GM21381 (cell line): ENCODE measurements at regions not wholly inside any gene's neighbourhood (a gene's known extent, or its start where the extent isn't known, plus 50 kb on each side); places are given as distances from the start of the nearest gene placed in this dataset.

ENCODE experiments used
- ATAC-seq: cut with Tn5 transposase; IDR thresholded peaks from one replicate; pipeline ENCODE4 v1.9.1; 2021; ENCODE audit warnings: mild to moderate bottlenecking, moderate library complexity; ENCODE audit not compliant: unreplicated experiment

DNA sequence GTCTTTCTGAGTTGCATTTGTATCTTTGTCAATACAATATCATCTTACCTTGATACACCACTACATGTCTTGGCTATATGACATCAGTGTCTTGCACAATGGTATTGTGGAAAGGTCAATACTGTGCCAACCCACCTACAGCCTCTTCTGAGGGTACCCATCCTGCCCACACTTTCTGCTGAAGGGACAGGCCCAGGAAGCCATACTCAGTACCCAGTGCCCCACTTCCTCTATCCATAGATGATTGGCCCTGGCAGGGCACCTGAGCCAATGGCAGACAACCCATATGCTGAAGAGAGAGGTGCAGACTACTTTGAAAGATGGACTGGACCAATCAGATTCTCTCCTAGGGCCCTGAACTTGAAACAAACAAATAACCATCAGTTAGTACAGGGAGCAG lies 152.0 kb upstream of the ADO start:
- ATAC-seq = no peak

- ATAC-seq = peak; percentile 80
These were observed 151.3 kb upstream of the ADO start for GRCh38 chr10:62653254-62653653.

DNA sequence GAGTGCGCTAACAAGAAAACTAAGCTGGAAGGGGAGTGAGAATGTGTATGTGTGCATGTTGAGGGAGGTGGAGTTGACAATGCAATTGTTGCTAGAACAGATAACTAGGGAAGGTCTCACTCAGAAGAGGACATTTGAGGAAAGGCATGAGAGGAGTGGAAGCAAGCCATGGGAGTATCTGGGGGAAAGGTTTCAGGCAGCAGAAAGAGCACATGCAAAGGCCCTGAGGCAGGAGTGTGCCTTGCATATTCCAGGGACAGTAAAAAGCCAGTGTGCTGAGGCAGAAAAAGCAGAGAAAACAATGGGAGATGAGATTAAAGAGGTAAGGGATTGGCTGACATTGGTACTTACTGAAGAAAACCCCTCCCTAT lies 149.6 kb upstream of the ADO start:
- ATAC-seq = no peak

GRCh38 chr10:62655337-62655994 lies 149.1 kb upstream of the ADO start:
- ATAC-seq = peak; percentile 79

GRCh38 chr10:62657244-62657835 lies 147.2 kb upstream of the ADO start:
- no peak for ATAC-seq

- ATAC-seq = no peak
These were observed 146.0 kb upstream of the ADO start for GRCh38 chr10:62658516-62658915.

DNA sequence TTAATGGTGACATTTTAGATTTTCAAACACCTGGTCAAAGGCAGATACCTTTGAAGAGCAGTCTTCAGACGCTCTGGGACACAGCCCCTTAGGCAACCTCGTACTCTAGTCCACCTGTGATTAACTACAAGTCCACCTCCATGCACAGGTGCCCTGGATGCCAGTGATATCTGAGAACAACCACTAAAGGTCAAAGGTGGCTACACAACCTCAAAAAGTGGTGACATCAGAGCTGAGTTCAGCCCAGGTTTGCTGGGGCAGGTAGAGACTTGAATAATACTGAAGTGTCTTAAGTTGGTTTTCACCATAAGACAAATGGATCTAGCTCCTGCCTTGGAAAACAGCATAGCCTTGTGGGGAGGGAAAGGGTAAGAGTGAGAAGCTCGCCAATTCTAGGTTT lies 143.4 kb upstream of the ADO start:
- no peak for ATAC-seq

DNA sequence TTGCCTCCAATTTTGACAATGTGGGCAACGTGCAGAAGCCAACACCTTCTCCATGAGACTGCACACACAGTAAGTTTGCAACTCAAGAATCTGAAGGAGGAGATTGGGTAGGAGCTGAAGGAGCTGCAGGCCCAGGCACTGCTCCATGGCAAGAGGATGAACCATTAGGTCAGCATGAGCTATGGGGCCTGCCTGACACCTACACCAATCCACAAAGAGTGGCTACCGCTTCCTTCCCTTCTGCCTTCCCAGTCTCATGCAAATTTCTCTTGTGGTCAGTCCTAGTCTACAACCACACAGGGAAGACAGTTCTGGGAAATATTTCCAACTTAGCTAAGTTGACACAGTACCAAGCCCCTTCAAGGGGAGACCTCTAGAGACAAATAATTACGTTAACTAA lies 142.0 kb upstream of the ADO start:
- no peak for ATAC-seq

GRCh38 chr10:62665771-62666170 lies 138.7 kb upstream of the ADO start:
- no peak for ATAC-seq

DNA sequence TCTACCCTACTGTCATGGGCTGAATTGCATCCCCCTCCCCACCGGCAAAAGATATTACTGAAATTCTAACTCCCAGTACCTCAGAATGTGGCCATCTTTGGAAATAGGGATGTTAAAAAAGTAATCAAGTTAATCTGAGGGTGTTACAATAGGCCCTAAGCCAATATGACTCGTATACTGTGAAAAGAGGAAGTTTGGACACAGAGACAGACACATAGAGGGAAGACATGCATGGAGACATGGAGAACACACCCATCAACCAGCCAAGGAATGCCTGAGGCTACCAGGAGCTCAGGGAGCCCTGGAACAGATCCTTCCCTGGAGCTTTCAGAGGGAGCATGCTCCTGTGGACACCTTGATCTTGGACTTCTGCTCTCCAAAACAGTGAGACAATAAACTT lies 138.2 kb upstream of the ADO start:
- no peak for ATAC-seq

- no peak for ATAC-seq
These were observed 135.2 kb upstream of the ADO start for GRCh38 chr10:62669341-62669740.

- no peak for ATAC-seq
These were observed 133.4 kb upstream of the ADO start for GRCh38 chr10:62671104-62671503.

DNA sequence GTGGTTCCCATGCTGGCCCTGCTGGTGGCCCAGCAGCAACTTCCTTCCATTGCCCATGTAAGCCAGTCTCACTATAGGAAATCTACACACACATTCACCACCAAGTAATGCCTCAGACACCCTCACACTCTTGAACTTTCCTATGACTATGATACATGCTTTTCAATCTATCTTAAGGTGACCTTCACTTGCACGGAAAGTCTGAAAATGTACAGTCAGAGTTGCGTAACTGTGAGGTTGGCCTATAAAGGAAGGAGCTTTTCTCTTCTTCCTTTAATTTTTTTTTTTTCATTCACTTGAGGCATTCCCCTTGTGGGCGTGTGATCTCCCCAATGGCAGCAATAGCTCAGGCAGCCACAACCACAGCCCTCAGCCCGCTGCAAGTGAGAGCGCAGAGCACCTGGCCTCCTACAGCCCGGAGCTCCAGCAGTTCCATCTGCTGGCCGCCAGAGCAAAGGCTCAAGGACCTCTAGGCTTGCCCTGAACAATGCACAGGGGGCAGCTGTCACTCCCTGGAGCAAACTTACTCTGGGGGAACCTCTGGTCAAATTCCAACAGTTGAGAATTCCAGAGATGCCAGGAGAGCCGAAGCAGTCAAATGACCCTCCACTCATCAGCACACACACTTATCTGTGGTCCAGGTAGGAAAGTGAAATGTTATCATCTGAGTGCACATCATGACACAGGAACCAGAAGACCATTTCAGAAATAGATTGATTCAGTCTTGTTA lies 123.1 kb upstream of the ADO start:
- ATAC-seq = peak; percentile 97

- ATAC-seq = no peak
These were observed 119.6 kb upstream of the ADO start for GRCh38 chr10:62684911-62685310.

- no peak for ATAC-seq
These were observed 117.2 kb upstream of the ADO start for GRCh38 chr10:62687230-62687748.

DNA sequence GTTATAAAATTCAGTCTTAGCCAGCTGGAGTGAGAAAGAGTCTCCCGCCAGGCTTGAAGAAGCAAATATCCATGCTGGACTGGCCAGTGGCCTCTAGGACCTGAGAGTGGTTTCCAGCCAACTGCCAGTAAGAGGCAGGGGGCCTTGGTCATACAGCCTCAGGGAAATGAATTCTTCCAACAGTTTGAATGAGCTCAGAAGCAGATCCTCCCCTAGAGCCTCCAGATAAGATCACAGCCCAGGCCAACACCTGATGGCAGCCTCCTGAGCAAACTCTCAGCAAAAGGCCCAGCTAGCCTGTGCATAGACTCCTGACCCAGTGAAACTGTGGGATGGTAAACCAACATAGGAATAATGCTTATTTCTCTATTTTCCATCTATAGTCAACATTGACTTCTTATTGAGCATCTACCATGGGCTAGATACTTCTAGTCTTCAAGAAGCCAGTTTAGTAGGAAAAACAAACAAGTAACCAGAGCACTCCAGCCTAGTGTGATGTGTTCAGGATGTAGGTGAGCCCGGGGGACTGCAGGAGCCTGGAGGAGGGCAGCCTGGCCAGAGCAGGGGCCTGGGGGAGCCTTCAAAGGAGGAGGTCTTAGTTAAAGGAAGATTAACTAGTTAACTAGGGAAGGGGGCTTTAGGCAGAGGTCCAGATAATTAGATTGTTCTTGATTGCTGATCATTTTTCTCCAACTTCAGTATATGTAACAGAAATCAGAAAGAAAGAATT lies 115.4 kb upstream of the ADO start:
- ATAC-seq = no peak

DNA sequence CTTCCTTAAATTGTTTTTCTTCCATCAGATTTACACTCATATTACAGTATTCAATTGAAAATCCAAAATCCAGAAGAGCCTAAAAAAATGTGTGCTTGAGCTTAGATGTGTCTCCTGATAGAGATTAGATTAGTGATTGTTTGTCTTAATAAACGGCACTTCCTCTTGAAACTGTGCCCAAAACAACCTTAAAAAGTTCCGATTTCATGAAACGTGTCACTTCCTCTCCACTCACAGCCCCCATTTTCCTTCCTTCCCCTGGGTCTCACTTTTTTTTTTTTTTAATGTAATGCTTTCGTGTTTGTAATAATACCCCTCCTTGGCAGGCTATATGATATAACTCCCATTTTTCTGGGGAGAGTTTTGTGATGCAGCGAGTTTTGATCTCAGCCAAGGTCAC lies 114.8 kb upstream of the ADO start:
- ATAC-seq = no peak

DNA sequence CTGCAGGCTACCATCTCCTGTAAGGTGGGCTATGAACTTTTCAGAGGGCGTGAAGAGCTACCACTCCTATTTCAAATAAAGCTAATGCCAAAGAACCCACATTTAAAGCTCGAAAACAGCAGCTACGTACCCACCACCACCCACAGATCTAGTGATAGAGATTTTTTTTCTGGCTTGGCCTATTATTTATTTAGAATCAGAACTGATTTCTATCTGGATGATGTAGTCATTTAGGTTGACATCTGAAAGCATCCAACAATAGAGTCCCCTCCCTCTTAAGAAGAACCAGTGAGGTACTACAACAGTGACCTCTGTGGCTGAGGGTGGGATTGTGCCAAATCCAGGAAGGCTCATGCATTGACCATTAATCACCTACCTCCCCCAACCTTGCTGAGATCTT lies 113.8 kb upstream of the ADO start:
- ATAC-seq = no peak

DNA sequence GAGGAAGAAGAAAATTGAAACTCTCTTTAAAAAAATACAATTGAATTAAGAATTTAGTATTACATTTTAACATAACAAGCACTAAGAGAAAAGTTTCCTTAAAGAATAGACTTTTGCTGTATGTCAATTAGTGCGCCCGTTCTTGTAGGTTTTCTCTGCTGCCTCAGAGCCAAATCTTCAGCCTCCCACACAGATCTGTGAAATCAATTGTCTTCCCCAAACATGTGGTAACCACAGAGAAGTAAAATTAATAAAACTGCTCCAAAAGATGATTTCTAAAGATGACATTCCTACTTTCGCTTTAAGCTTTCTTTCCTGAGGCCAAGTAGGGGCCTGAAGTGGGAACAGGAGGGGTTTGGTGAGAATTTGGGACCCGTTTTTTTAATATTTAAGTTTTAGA lies 113.2 kb upstream of the ADO start:
- no peak for ATAC-seq

DNA sequence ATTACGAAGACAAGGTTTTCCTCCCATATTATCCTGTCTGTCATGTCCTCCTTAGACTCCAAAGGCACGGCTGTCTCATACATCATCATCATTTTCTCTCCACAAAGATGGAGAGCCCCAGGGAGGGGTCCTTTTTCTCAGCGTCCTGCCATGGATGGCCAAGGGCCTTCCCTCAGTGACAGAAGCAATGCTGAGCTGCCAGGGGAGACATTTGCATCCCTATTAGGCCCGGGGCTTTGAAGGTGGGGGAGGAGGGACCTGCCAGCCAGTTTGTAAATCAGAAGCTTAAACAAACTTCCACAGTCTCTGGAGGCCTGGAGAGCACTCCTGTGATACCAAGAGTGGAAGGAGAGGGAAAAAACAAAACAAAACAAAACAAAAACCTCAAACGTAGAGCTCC lies 112.4 kb upstream of the ADO start:
- ATAC-seq = no peak

DNA sequence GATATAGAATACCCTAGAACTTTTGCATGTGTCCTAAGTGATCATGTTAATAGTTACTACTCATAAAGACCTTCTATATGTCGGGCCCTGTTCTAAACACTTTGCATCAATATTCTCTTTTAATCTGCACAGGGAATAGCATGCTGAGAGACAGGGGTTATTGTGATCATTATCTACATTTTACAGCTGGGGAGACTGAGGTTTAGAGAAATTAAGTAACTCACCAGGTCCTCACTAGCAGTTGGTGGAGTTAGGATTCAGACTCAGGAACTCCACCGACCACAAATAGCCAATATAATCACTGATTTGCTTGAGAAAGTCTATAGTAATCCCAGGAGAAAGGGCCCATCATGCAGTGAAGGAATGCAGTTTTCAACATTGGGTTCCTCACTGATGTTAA lies 111.2 kb upstream of the ADO start:
- no peak for ATAC-seq
